Spleen (tissue), 11 donors: ENCODE measurements at regions not wholly inside any gene's neighbourhood (a gene's known extent, or its start where the extent isn't known, plus 50 kb on each side); places are given as distances from the start of the nearest gene placed in this dataset.

Experiments used
- DNase-seq: peaks from one replicate; pipeline ENCODE4 v3.0.0-alpha.2; 2020
- H3K27ac ChIP-seq, 8 donors: fragments of 200-600 bp; sonication (generic) in 7 of 8; 1 replicate in 4 of 8; 2 replicates in 4 of 8; pipeline versions ENCODE4 v1.5.0 to v1.8.0; 2016 to 2021; ENCODE audit warnings: inconsistent platforms in 4 of 8, mild to moderate bottlenecking in 4 of 8, moderate library complexity in 1 of 8
- H3K27me3 ChIP-seq, 7 donors: fragments of 200-600 bp; sonication (generic) in 6 of 7; replicated peaks in 1 of 7; 1 replicate in 4 of 7; 2 replicates in 3 of 7; pipeline versions ENCODE4 v1.5.0 to v1.8.0; 2016 to 2021; ENCODE audit warnings: inconsistent platforms in 3 of 7, mild to moderate bottlenecking in 1 of 7
- H3K36me3 ChIP-seq, 6 donors: fragments of 200-600 bp; sonication (generic) in 5 of 6; 1 replicate in 4 of 6; 2 replicates in 2 of 6; pipeline versions ENCODE4 v1.5.0 to v1.8.0; 2016 to 2021; ENCODE audit warnings: inconsistent platforms in 2 of 6
- H3K4me1 ChIP-seq, 6 donors: fragments of 200-600 bp; sonication (generic) in 5 of 6; 1 replicate in 3 of 6; 2 replicates in 3 of 6; pipeline versions ENCODE4 v1.5.0 to v1.8.0; 2016 to 2021; ENCODE audit warnings: inconsistent platforms in 3 of 6
- H3K4me3 ChIP-seq, 8 donors: fragments of 200-600 bp; sonication (generic) in 7 of 8; 1 replicate in 4 of 8; 2 replicates in 4 of 8; pipeline versions ENCODE4 v1.5.0 to v1.8.0; 2016 to 2021; ENCODE audit warnings: inconsistent platforms in 4 of 8, mild to moderate bottlenecking in 4 of 8, moderate library complexity in 2 of 8
- H3K9me3 ChIP-seq, 8 donors: fragments of 200-600 bp; sonication (generic) in 7 of 8; 1 replicate in 4 of 8; 2 replicates in 4 of 8; pipeline versions ENCODE4 v1.5.0 to v1.8.0; 2016 to 2021; ENCODE audit warnings: inconsistent platforms in 4 of 8
- CTCF ChIP-seq, 11 experiments: fragments of 200-600 bp in 7 of 11; fragments of 450-650 bp in 4 of 11; sonication (generic) in 4 of 11; IDR thresholded peaks in 8 of 11; conservative IDR thresholded peaks in 3 of 11; 1 replicate in 7 of 11; 2 replicates in 4 of 11; pipeline versions ENCODE4 v1.4.0 to v1.8.0; 2016 to 2021; ENCODE audit warnings: antibody characterized with exemption in 11 of 11, inconsistent platforms in 4 of 11, mild to moderate bottlenecking in 1 of 11
- POLR2A ChIP-seq, 3 donors: fragments of 450-650 bp; IDR thresholded peaks; one replicate each; pipeline ENCODE4 v1.5.1; 2017; ENCODE audit warnings: antibody characterized with exemption in 3 of 3, mild to moderate bottlenecking in 1 of 3
- POLR2AphosphoS5 ChIP-seq, 3 donors: sonication (generic); formaldehyde crosslinking; IDR thresholded peaks; one replicate each; pipeline ENCODE4 v1.5.1; 2017; ENCODE audit warnings: antibody characterized with exemption in 3 of 3
- WGBS, 5 donors: extraction: QIAGEN DNeasy Blood & Tissue Kit in 3 of 5; methylation state at CpG; one replicate each; pipeline versions ENCODE4 v1.1.5 to v1.1.7; 2013 to 2018; 5-methylcytosine and 5-hydroxymethylcytosine counted together
- intact Hi-C: fragments of 100-400 bp; cut with DNase I; formaldehyde crosslinking; loops from one replicate; pipeline ENCODE4 v1.15.0; 2023; ENCODE audit warnings: low total_unique reads
- donor health status: healthy with polysubstance abuse.
- donor health status: DM: no; HTN: no; CAD: no; lungs with moderate emphysema.
- donor health status: DM: no; HTN: no; CAD: no.
- donor health status: Bipolar disorder and iron deficiency.
- donor health status: healthy.
- donor health status: DM: no; HTN: no; CAD: no.
- donor health status: DM: yes; HTN: yes; CAD: no.

- Histone ChIP-seq H3K4me3 (no peak overlapping the region), H3K27me3 (peaks cover 0 to 27% (median 0%) of the 10 kb centered on the region in 7 donors), H3K27ac (no peak overlapping the region), H3K36me3 (no peaks in the 10 kb centered on the region), H3K4me1 (no peaks in the 10 kb centered on the region), H3K9me3 (no peaks in the 10 kb centered on the region)
- DNase-seq = no peak
- intact Hi-C loops = no loop called here
- 72 to 89% (median 78%) methylated on average over 3 of the region's 3 CpGs for WGBS, 5 donors
- no peak for TF ChIP-seq CTCF (IDR thresholded peaks at IDR 0.05 in 8 of 11, conservative IDR thresholded peaks at IDR 0.05 in 3 of 11)
- TF ChIP-seq POLR2AphosphoS5 (IDR thresholded peaks at IDR 0.05) = no peak
- no peak for TF ChIP-seq POLR2A (IDR thresholded peaks at IDR 0.05)
Observed at GRCh38 chr11:120054016-120054752, 83.7 kb downstream of the TRIM29 start.

- H3K36me3 ChIP-seq = no peaks in the 10 kb centered on the region
- peaks cover 0 to 11% (median 0%) of the 10 kb centered on the region in 7 donors for H3K27me3 ChIP-seq
- peaks cover 0 to 15% (median 13%) of the 10 kb centered on the region in 8 donors for H3K9me3 ChIP-seq
- TF ChIP-seq CTCF (IDR thresholded peaks at IDR 0.05 in 8 of 11, conservative IDR thresholded peaks at IDR 0.05 in 3 of 11) (no peak), POLR2AphosphoS5 (IDR thresholded peaks at IDR 0.05) (no peak), POLR2A (IDR thresholded peaks at IDR 0.05) (no peak)
- DNase-seq = no peak
- no peak overlapping the region for H3K27ac ChIP-seq
- WGBS, 5 donors = 72 to 84% (median 78%) methylated on average over 6 of the region's 6 CpGs
- intact Hi-C loops = no loop called here
- H3K4me3 ChIP-seq = no peak overlapping the region
- no peaks in the 10 kb centered on the region for H3K4me1 ChIP-seq
Observed at GRCh38 chr11:120052196-120052775, 85.6 kb downstream of the TRIM29 start.

GRCh38 chr11:120044011-120044675 lies 93.8 kb downstream of the TRIM29 start:
- no peak overlapping the region for H3K4me3 ChIP-seq
- DNase-seq = no peak
- no peak for TF ChIP-seq CTCF (IDR thresholded peaks at IDR 0.05 in 8 of 11, conservative IDR thresholded peaks at IDR 0.05 in 3 of 11)
- TF ChIP-seq POLR2A (IDR thresholded peaks at IDR 0.05) = no peak
- no peak for TF ChIP-seq POLR2AphosphoS5 (IDR thresholded peaks at IDR 0.05)
- H3K27ac ChIP-seq = no peak overlapping the region
- WGBS, 5 donors = 89 to 96% (median 92%) methylated on average over 1 of the region's 1 CpG
- intact Hi-C loops = no loop called here
- H3K36me3 ChIP-seq = no peaks in the 10 kb centered on the region
- H3K4me1 ChIP-seq = no peaks in the 10 kb centered on the region
- H3K9me3 ChIP-seq = peaks cover 0 to 26% (median 24%) of the 10 kb centered on the region in 8 donors
- peaks cover 0 to 20% (median 0%) of the 10 kb centered on the region in 7 donors for H3K27me3 ChIP-seq
